Epithelial cell of esophagus (primary cell): ENCODE measurements at regions not wholly inside any gene's neighbourhood (a gene's known extent, or its start where the extent isn't known, plus 50 kb on each side); places are given as distances from the start of the nearest gene placed in this dataset.

ENCODE experiments used
- DNase-seq: peaks from one replicate; pipeline ENCODE4 v3.0.0; 2010; ENCODE audit warnings: low read depth
- H3K4me3 ChIP-seq: 2 replicates; pipeline ENCODE4 v1.5.1; 2011; ENCODE audit warnings: mild to moderate bottlenecking, low read length, control low read depth
- CTCF ChIP-seq: IDR thresholded peaks from 2 replicates; pipeline ENCODE4 v1.5.1; 2011; ENCODE audit warnings: low read depth, mild to moderate bottlenecking, low read length, control low read depth, inconsistent platforms; ENCODE audit not compliant: insufficient read depth; ENCODE audit errors: missing control alignments

DNA sequence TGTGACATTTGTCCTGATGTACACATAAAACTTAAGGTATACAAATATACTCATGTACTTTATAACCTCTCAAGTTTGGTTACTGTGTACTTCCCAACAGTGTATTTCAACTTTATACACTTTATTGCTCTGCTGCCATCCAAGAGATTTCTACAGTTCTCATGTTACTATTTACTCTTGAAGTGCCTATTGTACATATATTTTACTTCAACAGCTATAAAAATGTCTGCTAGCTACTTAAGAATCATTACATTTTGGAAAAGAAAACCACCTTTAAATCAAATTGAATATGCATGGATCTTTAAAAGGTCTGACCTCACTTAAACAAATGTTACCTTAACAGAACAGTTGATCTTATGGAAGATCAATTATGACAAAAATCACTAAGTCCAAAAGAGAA, 1056.4 kb downstream of the ADGRL3 start:
- no peak for DNase-seq
- TF ChIP-seq CTCF = no peak
- no peak overlapping the region for H3K4me3 ChIP-seq

DNA sequence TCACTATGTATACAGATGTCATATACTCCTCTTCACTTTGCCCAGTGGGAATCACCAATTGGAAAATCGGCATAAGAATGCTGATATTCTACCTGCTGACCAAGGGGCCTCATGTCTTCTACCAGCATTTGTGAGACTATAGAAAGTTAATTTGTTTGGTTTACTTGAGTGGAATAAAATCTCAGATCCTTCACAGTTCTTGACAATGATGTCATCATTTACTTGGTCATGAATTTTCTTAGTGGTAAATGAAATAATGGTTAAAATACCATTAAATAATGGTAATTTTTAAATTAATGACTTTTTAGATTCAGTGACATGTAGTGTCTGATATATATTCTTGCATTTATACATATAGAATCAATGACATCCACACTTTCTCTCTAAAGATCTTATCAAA, 1052.6 kb downstream of the ADGRL3 start:
- DNase-seq = no peak
- no peak for TF ChIP-seq CTCF
- H3K4me3 ChIP-seq = no peak overlapping the region

DNA sequence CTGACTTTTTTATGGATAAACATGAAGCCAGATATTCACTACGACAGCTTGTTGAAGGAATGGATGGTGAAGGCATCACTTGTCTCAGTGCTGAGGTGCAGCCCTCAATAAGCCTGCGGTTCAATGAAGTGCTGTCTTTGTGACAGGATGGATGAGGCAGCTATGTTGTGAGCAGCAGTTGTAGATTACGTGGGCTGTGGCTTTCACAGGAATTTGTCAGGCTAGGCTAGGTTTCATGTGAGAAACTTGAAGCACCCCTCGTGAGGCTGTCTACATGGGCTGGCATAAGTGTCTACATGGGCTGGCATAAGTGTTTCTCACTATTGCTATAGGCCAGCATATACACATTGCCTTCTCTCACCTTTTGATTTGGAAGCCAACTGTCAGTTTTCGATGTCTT, 1050.0 kb downstream of the ADGRL3 start:
- no peak for DNase-seq
- H3K4me3 ChIP-seq = no peak overlapping the region
- no peak for TF ChIP-seq CTCF

DNA sequence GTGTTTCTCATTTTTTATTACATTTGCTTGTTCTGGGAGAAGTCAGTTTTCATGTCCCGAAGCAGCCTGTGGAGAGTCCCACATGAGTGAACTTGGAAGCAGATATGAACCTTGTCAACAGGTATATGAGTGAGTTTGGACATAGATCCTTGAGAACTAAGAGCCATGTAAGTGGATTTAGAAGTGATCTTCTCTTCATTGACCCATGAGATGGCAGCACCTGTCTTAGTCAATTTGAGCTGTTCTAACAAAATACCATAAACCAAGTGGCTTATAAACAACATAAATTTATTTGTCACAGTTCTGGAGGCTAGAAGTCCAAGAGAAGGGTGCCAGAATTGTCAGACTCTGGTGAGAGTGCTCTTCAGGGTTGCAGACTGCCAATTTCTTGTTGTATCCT, 1043.8 kb downstream of the ADGRL3 start:
- no peak for DNase-seq
- H3K4me3 ChIP-seq = no peak overlapping the region
- TF ChIP-seq CTCF = no peak

DNA sequence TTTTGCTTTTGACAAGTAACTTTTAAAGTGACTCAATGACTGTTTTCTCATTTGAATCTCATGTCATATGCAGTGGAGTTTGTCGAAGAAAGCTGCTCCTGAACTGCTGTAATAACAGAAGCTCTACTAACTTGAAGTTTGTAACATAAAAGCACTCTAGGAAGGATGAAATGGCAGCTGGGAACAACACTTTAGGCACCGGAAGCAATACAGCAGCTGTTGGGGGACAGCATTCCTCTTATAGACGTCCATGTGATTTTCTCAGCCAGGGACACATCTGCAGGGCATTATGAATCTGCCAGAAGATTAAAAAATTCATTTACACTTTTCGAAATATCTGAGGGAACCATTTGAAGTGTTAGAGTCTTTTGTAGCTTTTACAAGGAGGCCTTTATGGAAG, 1035.8 kb downstream of the ADGRL3 start:
- no peak for DNase-seq
- H3K4me3 ChIP-seq = no peak overlapping the region
- TF ChIP-seq CTCF = no peak

DNA sequence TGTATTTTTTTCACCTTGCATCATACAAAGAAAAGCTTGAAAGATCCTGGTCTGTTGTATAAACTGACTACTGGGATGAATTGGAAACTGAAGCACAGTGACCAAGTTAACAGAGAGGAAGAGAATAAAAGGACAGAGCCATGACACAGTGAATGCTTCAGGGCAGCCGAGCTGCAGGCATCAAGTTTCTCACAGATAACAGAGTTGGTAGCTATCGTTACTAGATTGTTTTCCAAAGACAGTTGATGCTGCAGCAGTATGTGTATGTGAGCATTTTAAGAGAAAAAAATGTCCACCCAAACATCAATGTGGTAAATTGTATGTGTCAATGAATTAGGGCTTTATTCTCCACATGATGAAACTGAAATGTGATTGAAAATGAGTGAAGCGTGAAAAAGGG, 1032.7 kb downstream of the ADGRL3 start:
- no peak overlapping the region for H3K4me3 ChIP-seq
- no peak for DNase-seq
- TF ChIP-seq CTCF = no peak

DNA sequence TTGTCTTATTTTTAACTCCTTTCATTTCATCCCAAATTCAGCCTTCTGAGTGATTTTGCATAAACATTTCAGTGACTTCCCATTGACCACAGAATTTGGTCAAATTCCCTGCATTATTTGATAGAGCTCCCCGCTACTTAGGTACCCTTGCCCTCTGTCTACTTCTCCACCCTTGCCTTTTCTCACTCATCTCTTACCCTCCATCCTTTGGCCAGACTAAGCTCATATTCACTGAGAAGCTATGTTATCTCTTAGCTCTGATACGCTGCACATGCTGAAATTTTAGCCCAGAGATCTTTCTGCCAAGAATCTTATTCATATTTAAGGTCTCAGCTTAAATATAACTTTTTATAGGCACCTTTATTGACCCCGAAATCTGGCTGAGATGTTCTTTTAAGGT, 1031.9 kb downstream of the ADGRL3 start:
- TF ChIP-seq CTCF = no peak
- H3K4me3 ChIP-seq = no peak overlapping the region
- no peak for DNase-seq
